ENCODE measurements at regions not wholly inside any gene's neighbourhood (a gene's known extent, or its start where the extent isn't known, plus 50 kb on each side); places are given as distances from the start of the nearest gene placed in this dataset.

GRCh38 chr13:26984337-26984736, 187.3 kb downstream of the USP12 start:
- no peaks in the 10 kb centered on the region for H3K9me3 ChIP-seq (ENCODE audit: low read depth, low read length, poor library complexity, severe bottlenecking)
- ChIA-PET CTCF (interaction anchor here (1.4 to 1.8 kb wide), 2 partner anchors 374 to 377 kb away, joined by 12 to 13 read pairs; no protein-coding TSS in a partner anchor), POLR2A (ENCODE audit: low non-redundant PET) (no interaction called here)
- H3K36me3 ChIP-seq (ENCODE audit: insufficient read depth, low read length, poor library complexity, severe bottlenecking), result no peaks in the 10 kb centered on the region
- H3K4me1 ChIP-seq (ENCODE audit: insufficient read depth, low read length, poor library complexity, severe bottlenecking), result no peaks in the 10 kb centered on the region
- no TSS peak for BruUV-seq (replicated peaks)
- peaks cover 6% of the 10 kb centered on the region for H3K27me3 ChIP-seq (replicated peaks; ENCODE audit: insufficient read depth, low read depth, low read length, poor library complexity)
- H3K27ac ChIP-seq (ENCODE audit: low read depth, low read length, poor library complexity, severe bottlenecking), result no peak overlapping the region
- TF ChIP-seq CTCF (conservative IDR thresholded peaks at IDR 0.05; ENCODE audit: low read depth, low read length) (no peak), EZH2 (IDR thresholded peaks at IDR 0.05; ENCODE audit: borderline replicate concordance, low read depth, low read length, poor library complexity, severe bottlenecking) (no peak)
- no peak overlapping the region for H3K4me3 ChIP-seq (ENCODE audit: low read depth, low read length, poor library complexity, severe bottlenecking)
- no peak for DNase-seq (ENCODE audit: low spot score)
- intact Hi-C loops (cut with micrococcal nuclease; ENCODE audit: unreplicated experiment), result loop anchor here (10.0 kb wide), 3 partner anchors 220 to 990 kb away; no protein-coding TSS in a partner anchor

GRCh38 chr13:26983543-26984320, 187.9 kb downstream of the USP12 start:
- no peaks in the 10 kb centered on the region for H3K9me3 ChIP-seq (ENCODE audit: low read depth, low read length, poor library complexity, severe bottlenecking)
- H3K27ac ChIP-seq (ENCODE audit: low read depth, low read length, poor library complexity, severe bottlenecking), result no peak overlapping the region
- H3K27me3 ChIP-seq (replicated peaks; ENCODE audit: insufficient read depth, low read depth, low read length, poor library complexity), result peaks cover 6% of the 10 kb centered on the region
- intact Hi-C loops (cut with micrococcal nuclease; ENCODE audit: unreplicated experiment), result loop anchor here (10.0 kb wide), 3 partner anchors 221 to 991 kb away; no protein-coding TSS in a partner anchor
- no peaks in the 10 kb centered on the region for H3K36me3 ChIP-seq (ENCODE audit: insufficient read depth, low read length, poor library complexity, severe bottlenecking)
- TF ChIP-seq CTCF (conservative IDR thresholded peaks at IDR 0.05; ENCODE audit: low read depth, low read length) (no peak), EZH2 (IDR thresholded peaks at IDR 0.05; ENCODE audit: borderline replicate concordance, low read depth, low read length, poor library complexity, severe bottlenecking) (no peak)
- DNase-seq (ENCODE audit: low spot score), result no peak
- no peak overlapping the region for H3K4me3 ChIP-seq (ENCODE audit: low read depth, low read length, poor library complexity, severe bottlenecking)
- no peaks in the 10 kb centered on the region for H3K4me1 ChIP-seq (ENCODE audit: insufficient read depth, low read length, poor library complexity, severe bottlenecking)
- POLR2A ChIA-PET (ENCODE audit: low non-redundant PET), result no interaction called here
- BruUV-seq (replicated peaks), result no TSS peak
- CTCF ChIA-PET, result interaction anchor here (0.5 kb wide), 1 partner anchor 378 kb away, joined by 6 read pairs; no protein-coding TSS in a partner anchor

- BruUV-seq (replicated peaks), result no TSS peak
- no peak for TF ChIP-seq CTCF (conservative IDR thresholded peaks at IDR 0.05; ENCODE audit: low read depth, low read length)
- no peak for TF ChIP-seq EZH2 (IDR thresholded peaks at IDR 0.05; ENCODE audit: borderline replicate concordance, low read depth, low read length, poor library complexity, severe bottlenecking)
- Histone ChIP-seq H3K36me3 (ENCODE audit: insufficient read depth, low read length, poor library complexity, severe bottlenecking) (no peaks in the 10 kb centered on the region), H3K4me3 (ENCODE audit: low read depth, low read length, poor library complexity, severe bottlenecking) (no peak overlapping the region), H3K27ac (ENCODE audit: low read depth, low read length, poor library complexity, severe bottlenecking) (no peak overlapping the region), H3K9me3 (ENCODE audit: low read depth, low read length, poor library complexity, severe bottlenecking) (no peaks in the 10 kb centered on the region), H3K4me1 (ENCODE audit: insufficient read depth, low read length, poor library complexity, severe bottlenecking) (no peaks in the 10 kb centered on the region), H3K27me3 (replicated peaks; ENCODE audit: insufficient read depth, low read depth, low read length, poor library complexity) (no peaks in the 10 kb centered on the region)
- DNase-seq (ENCODE audit: low spot score), result no peak
- POLR2A ChIA-PET (ENCODE audit: low non-redundant PET), result no interaction called here
- intact Hi-C loops (cut with micrococcal nuclease; ENCODE audit: unreplicated experiment), result loop anchor here (10.0 kb wide), 3 partner anchors 224 to 994 kb away; no protein-coding TSS in a partner anchor
- CTCF ChIA-PET, result no interaction called here
Observed at GRCh38 chr13:26980099-26981031, 191.2 kb downstream of the USP12 start.
